ENCODE measurements at regions not wholly inside any gene's neighbourhood (a gene's known extent, or its start where the extent isn't known, plus 50 kb on each side); places are given as distances from the start of the nearest gene placed in this dataset.

DNA sequence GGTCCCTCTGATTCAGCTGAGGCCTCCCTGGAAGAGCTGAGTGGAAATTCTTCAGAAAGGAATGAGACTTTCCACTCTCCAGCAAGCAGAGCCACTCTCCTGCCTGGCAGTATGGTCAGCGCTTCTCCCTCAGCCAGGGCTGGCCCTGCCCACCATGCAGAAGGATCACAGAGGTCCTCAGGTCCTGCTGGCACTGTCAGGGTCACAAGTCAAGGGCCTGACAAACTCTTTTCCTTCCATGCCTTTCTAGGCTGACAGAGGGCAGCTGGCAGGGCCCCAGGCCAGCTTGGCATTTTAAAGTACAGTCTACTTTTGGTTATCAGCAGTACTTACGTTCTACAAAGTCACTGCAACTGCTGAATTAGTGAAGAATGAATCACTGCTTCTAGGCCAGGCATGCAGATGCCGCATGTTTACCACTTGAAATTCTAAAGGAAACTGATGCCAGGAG is 119.3 kb upstream of the FRMD4A start:
- H3K27ac Mint-ChIP-seq, result no peak overlapping the region
- no peaks in the 10 kb centered on the region; the same call in 1 of the 2 replicates for H3K9me3 Mint-ChIP-seq
- peaks cover 13% of the 10 kb centered on the region for H3K27me3 Mint-ChIP-seq (ENCODE audit: insufficient read depth)
- no peak overlapping the region; the same call in 1 of the 2 replicates for H3K4me3 Mint-ChIP-seq
- no peaks in the 10 kb centered on the region for H3K36me3 Mint-ChIP-seq (ENCODE audit: low read depth)
- no peak for TF ChIP-seq CTCF (IDR thresholded peaks at IDR 0.05)
- no peak for DNase-seq
- peaks cover 13% of the 10 kb centered on the region for H3K4me1 Mint-ChIP-seq (ENCODE audit: low read depth)

DNA sequence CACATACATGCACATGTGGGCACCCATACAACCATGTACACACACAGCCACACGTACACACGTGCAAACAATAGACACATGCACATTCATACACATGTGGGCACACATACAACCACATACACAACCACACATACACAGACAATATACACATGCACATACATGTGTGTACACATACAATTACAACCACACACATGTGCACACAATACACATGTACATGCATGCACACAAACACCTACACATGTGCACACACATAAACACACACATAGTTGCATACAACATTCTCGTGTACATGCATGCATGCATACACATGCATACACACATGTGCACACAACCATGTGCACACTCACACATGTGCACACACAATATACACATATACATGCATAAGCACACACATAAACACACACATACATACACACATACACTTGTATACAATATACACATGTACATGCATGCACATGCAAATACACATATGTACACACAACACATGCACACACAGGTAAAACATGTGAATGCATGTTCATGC is 118.6 kb upstream of the FRMD4A start:
- Mint-ChIP-seq H3K4me1 (ENCODE audit: low read depth) (peaks cover 13% of the 10 kb centered on the region), H3K4me3 (no peak overlapping the region; the same call in 1 of the 2 replicates), H3K27ac (no peak overlapping the region), H3K36me3 (ENCODE audit: low read depth) (no peaks in the 10 kb centered on the region), H3K27me3 (ENCODE audit: insufficient read depth) (peaks cover 13% of the 10 kb centered on the region), H3K9me3 (no peaks in the 10 kb centered on the region; the same call in 1 of the 2 replicates)
- TF ChIP-seq CTCF (IDR thresholded peaks at IDR 0.05), result no peak
- DNase-seq, result no peak

DNA sequence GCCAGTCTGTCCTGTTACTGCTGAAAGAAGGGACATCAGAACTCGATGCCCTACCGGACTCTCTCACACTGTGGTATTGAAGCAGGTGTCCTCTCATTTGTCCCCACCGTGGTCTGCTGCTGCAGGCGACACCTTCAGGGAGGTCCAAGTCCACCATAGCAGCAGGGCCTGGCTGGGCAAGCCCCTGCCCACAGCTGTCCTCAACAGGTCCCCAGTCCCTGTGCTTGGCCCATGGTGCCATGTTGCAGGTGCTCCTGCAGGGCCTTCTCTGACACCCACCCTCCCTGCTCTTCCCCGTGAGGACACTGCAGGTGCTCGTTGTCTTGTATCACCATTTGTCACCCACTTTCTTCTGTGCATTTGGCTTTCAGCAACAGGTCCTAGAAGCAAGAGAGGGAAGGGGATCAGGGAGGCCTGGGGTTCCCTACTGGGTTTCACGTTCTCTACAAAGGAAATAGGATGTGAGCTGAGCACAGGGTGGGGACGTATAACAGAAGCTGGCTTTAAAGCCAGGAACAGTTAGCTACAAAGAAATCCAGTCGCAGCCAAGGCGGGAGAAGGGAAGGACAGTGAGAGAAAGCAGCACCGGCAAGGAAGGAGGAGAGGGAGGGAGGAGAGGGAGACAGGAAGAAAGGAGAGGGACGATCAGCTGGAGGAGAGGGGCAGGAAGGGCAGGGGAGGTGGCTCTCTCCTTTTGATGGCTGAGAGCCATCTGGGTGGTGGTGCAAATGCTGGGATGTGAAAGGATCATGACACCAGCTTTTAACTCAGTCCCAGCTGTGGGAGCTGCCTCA is 117.7 kb upstream of the FRMD4A start:
- no peak for TF ChIP-seq CTCF (IDR thresholded peaks at IDR 0.05)
- no peak for DNase-seq
- Mint-ChIP-seq H3K36me3 (ENCODE audit: low read depth) (no peaks in the 10 kb centered on the region), H3K27me3 (ENCODE audit: insufficient read depth) (peaks cover 9% of the 10 kb centered on the region), H3K4me1 (ENCODE audit: low read depth) (peaks cover 13% of the 10 kb centered on the region), H3K27ac (no peak overlapping the region), H3K9me3 (no peaks in the 10 kb centered on the region; the same call in 1 of the 2 replicates), H3K4me3 (no peak overlapping the region)

DNA sequence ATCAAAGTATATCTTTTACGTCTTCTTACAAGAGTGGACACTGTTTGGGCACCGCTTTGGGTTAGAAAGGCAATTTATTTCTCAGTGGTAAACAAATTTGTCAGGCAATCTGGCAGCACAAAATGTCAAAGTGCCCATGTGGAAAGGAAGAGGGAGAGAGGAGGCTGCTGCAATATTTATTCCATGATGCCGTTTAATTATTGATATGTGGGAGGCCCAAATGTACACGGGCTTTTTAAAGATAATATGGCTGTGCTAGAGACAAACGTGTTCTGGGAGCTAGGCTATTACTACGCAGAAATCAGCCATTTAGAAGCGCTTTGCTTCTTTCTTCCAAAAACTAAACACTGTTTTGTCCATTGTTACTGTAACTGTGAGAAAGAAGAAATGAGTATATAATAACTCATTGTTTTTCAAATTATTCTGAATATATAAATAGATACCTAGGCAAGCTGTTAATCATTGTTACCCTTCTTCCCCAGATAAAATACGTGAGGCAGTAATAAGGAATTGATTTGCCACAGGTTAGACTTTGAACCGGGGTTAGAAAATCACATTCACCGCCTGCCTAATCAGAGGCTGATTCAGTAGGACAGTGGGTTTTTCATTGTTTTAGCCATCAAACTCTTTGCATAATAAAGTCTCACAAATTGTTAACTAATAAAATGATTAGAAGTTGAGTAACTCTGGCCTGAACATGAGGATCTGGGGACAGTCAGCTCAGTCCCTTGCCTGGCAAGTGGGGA is 116.5 kb upstream of the FRMD4A start:
- Mint-ChIP-seq H3K9me3 (no peaks in the 10 kb centered on the region; the same call in 1 of the 2 replicates), H3K4me3 (no peak overlapping the region), H3K27ac (no peak overlapping the region), H3K4me1 (ENCODE audit: low read depth) (peaks cover 13% of the 10 kb centered on the region), H3K36me3 (ENCODE audit: low read depth) (no peaks in the 10 kb centered on the region), H3K27me3 (ENCODE audit: insufficient read depth) (peaks cover 11% of the 10 kb centered on the region)
- no peak for DNase-seq
- TF ChIP-seq CTCF (IDR thresholded peaks at IDR 0.05), result no peak

- H3K36me3 Mint-ChIP-seq (ENCODE audit: low read depth), result no peaks in the 10 kb centered on the region
- no peak overlapping the region for H3K27ac Mint-ChIP-seq
- H3K27me3 Mint-ChIP-seq (ENCODE audit: insufficient read depth), result peaks cover 19% of the 10 kb centered on the region
- H3K4me1 Mint-ChIP-seq (ENCODE audit: low read depth), result no peaks in the 10 kb centered on the region
- no peak overlapping the region for H3K4me3 Mint-ChIP-seq
- no peaks in the 10 kb centered on the region for H3K9me3 Mint-ChIP-seq
- TF ChIP-seq CTCF (IDR thresholded peaks at IDR 0.05), result peak; percentile 17; the same call in 1 of the 2 replicates
- DNase-seq, result no peak
Measured at GRCh38 chr10:14439451-14440259, 108.9 kb upstream of the FRMD4A start.

All from HFFc6 (cell line).